NCI-H1436 (cell line): ENCODE measurements at regions not wholly inside any gene's neighbourhood (a gene's known extent, or its start where the extent isn't known, plus 50 kb on each side); places are given as distances from the start of the nearest gene placed in this dataset.
"Not testable (repeated sequence)": the region's sequence is repeated elsewhere in the genome, so short reads cannot be mapped to it uniquely, and the experiment has no call there.

Experiments
- DNase-seq: peaks from one replicate; lab custom pipeline; 2025; lab: John Stamatoyannopoulos, UW

GRCh38 chr1:215287362-215287761, 204.8 kb downstream of the KCNK2 start:
- DNase-seq: no peak

GRCh38 chr1:215290018-215290417, 207.5 kb downstream of the KCNK2 start:
- no peak for DNase-seq

- no peak for DNase-seq
Measured at GRCh38 chr1:215292932-215293331, 210.4 kb downstream of the KCNK2 start.

DNA sequence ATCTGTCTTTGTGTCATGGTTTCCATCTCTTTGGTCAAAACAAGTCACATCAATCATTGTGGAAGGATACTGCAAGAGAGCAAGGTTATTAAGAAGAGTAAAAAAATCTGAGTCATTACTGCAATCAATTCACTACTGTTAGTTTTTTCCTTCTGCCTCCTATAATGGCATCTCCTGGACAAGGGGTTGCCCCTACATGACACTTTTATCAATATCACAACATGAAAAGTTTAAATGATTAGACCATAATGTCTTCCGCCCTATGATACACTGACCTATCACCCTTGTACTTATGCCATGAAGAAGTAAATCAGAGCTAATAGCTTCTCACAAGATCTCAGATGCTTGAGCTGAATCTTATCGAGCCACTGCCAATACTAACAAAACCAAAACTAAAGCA, 223.9 kb downstream of the KCNK2 start:
- DNase-seq: no peak

- no peak for DNase-seq
Measured at GRCh38 chr1:215321802-215322201, 239.3 kb downstream of the KCNK2 start.

DNA sequence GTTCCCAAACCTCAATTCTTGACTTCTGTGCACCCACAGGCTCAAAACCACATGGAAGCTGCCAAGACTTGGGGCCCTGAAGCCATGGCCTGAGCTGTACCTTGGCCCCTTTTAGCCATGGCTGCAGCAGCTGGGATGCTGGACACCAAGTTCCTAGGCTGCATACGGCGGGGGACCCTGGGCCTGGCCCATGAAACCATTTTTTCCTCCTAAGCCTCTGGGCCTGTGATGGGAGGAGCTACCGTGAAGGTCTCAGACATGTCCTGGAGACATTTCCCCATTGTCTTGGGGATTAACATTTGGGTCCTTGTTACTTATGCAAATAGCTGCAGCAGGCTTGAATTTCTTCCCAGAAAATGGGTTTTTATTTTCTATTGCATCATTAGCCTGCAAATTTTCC, 241.5 kb downstream of the KCNK2 start:
- not testable (repeated sequence) for DNase-seq

DNA sequence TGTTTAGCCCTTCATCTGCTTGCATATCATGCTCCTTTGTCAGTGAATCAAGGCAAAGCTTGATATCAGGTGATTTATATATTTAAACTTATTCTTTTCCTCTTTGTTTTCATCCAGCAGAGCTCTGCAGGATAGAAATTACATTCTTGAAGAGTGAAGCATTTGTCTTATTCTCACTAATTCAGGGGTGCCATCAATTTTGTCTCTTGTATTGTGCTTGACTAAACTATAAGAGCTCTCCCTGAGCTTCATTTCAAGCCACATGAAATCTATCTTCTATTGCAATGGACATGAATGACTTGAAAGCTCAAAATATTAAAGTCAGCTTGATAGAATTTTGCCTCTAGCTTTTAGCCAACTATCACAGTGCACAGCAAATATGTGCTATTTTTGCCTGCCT, 236.7 kb upstream of the KCTD3 start:
- DNase-seq: no peak

- no peak for DNase-seq
Measured at GRCh38 chr1:215344539-215344938, 222.6 kb upstream of the KCTD3 start.

GRCh38 chr1:215345208-215345607, 221.9 kb upstream of the KCTD3 start:
- no peak for DNase-seq

GRCh38 chr1:215345766-215346165, 221.3 kb upstream of the KCTD3 start:
- no peak for DNase-seq

- DNase-seq: no peak
Measured at GRCh38 chr1:215357901-215358300, 209.2 kb upstream of the KCTD3 start.

DNA sequence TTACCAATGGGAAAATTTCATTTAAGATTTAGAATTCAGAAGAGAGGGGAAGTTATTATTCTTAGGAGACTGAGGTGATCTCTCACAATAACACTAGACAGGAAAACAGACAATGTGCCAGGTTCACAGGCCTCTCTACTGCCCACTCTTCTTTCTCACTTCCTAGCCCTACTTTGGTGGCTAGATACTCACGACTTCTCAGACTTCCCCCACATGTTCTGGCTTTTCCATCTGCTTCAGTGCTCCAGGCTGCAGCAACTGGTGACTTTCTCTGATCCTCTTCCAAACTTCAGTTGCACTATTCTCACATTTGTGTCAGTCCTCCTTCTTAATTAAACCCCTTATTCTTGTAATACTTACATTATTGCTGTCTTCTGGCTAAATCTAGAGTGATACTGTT, 208.7 kb upstream of the KCTD3 start:
- DNase-seq: no peak

DNA sequence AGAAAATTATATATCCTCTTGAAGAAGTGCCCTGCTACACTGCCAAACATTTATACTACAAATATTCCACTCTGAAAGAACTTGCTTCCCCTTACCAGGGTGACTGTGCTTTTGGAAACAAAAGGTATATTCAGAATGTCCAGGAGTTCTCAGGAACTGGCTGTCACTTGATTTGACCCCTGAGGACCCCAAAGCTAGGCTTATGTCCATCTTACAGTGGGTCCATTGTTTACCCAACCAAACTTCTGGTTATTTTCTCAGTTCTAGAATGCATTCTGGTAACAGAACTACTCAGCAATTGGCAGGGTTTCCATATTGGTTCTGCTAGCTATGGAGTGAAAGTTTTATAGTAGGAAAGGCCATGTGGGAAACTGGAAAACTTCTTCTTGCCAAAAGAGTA, 207.1 kb upstream of the KCTD3 start:
- DNase-seq: no peak

DNA sequence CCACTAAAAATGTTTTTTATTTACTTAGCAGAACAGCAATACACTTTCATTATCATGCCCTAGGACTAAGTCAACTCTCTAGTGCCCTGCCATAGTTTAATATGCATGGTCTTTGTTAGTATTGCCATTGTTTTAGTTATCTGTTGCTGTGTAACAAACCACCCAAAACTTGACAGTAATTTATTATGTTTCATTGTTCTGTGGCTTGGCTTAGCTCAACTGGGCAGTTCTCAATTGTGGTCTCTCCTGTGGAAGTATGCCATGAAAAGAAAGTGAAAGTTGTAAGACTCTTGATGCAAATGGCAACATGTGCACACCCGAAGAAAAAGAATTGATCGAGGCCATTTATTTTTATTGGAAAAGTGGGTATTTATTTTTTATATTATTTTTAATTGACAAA, 206.3 kb upstream of the KCTD3 start:
- DNase-seq: no peak

DNA sequence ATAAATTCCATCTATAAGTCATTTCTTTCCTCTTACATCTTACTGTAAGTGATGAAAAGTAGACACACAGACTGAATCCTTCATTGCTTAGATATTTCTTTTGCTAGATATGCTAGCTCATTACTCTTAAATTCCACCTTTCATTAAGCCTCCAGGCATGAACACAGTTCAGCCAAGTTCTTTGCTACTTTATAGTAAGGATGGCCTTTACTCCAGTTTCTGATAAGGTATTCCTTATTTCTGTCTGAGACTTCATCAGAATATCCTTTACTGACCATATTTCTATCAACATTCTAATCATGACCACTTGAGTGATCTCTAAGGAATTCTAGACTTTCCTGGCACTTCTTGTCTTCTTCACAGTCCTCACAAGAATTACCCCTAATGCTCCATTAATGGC, 191.7 kb upstream of the KCTD3 start:
- no peak for DNase-seq

DNA sequence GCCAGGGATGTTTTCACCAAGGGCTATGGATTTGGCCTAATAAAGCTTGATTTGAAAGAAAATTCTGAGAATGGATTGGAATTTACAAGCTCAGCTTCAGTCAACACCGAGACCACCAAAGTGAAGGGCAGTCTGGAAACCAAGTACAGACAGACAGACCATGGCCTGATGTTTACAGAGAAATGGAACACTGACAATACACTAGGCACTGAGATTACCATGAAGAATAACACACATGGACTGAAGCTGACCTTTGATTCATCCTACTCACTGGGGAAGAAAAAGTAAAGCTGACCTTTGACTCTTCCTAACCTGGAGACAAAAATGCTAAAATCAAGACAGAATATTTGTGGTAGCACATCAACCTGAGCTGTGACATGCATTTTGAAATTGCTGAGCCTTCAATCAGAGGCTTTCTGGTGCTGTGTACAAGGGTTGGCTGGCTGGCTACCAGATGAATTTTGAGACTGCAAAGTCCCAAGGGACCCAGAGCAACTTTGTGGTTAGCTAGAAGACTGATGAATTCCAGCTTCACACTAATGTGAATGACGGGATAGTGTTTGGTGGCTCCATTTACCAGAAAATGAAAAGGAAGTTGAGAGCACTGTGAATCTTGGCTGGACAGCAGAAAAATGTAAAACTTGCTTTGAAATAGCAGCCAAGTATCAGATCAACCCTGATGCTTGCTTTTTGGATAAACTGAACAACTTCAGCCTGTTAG, 190.4 kb upstream of the KCTD3 start:
- no peak for DNase-seq

- DNase-seq: no peak
Measured at GRCh38 chr1:215377746-215378145, 189.4 kb upstream of the KCTD3 start.

GRCh38 chr1:215380566-215380965, 186.5 kb upstream of the KCTD3 start:
- DNase-seq: no peak

- no peak for DNase-seq
Measured at GRCh38 chr1:215393476-215393875, 173.6 kb upstream of the KCTD3 start.

- no peak for DNase-seq
Measured at GRCh38 chr1:215394084-215394991, 172.8 kb upstream of the KCTD3 start.

DNA sequence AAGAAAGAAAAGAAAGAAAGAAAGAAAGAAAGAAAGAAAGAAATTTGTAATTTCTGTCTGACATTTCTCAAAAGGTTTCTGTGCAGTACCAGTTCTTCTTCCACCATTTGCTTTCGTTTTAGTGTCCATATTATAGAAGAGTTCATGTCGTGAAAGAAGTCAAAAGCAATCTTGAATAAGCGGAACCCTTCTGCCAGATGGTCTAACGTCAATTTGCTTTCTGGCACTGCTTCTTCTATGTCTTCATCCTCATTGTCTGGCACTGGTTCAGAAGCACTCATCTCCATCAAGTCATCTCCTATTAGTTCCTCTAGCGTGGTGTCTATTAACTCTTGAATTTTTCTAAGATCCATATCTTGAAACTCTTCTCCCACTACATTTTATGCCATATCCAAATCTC, 170.0 kb upstream of the KCTD3 start:
- DNase-seq: no peak

GRCh38 chr1:215397843-215398242, 169.3 kb upstream of the KCTD3 start:
- DNase-seq: no peak

GRCh38 chr1:215399787-215400186, 167.3 kb upstream of the KCTD3 start:
- DNase-seq: no peak
